ENCODE measurements at regions not wholly inside any gene's neighbourhood (a gene's known extent, or its start where the extent isn't known, plus 50 kb on each side); places are given as distances from the start of the nearest gene placed in this dataset.

DNA sequence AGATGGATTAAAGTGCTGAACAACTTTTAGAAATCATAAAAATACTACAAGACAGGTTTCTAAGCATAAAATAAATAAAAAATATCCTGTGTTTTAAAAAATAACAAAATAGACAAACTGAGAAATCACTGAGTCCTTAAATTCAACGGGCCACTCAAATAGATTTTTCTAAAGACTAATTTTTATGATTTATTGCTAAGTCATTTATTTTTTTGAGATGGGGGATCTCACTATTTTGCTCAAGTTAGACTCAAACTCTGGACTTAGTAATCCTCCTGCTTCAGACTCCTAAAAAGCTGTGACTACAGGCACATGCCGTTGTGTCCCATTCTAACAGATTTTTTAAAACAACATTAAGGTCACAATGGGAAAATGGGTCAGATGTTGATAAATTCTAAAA is 121.0 kb upstream of the THSD7A start:
- TF ChIP-seq, protein P1, sequence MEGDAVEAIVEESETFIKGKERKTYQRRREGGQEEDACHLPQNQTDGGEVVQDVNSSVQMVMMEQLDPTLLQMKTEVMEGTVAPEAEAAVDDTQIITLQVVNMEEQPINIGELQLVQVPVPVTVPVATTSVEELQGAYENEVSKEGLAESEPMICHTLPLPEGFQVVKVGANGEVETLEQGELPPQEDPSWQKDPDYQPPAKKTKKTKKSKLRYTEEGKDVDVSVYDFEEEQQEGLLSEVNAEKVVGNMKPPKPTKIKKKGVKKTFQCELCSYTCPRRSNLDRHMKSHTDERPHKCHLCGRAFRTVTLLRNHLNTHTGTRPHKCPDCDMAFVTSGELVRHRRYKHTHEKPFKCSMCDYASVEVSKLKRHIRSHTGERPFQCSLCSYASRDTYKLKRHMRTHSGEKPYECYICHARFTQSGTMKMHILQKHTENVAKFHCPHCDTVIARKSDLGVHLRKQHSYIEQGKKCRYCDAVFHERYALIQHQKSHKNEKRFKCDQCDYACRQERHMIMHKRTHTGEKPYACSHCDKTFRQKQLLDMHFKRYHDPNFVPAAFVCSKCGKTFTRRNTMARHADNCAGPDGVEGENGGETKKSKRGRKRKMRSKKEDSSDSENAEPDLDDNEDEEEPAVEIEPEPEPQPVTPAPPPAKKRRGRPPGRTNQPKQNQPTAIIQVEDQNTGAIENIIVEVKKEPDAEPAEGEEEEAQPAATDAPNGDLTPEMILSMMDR (conservative IDR thresholded peaks at IDR 0.05; ENCODE audit: control insufficient read depth, insufficient read depth, low read depth, low read length), result no peak
- H3K4me3 ChIP-seq (ENCODE audit: control insufficient read depth, low read depth, low read length), result no peak overlapping the region
- DNase-seq (ENCODE audit: low read depth), result no peak

DNA sequence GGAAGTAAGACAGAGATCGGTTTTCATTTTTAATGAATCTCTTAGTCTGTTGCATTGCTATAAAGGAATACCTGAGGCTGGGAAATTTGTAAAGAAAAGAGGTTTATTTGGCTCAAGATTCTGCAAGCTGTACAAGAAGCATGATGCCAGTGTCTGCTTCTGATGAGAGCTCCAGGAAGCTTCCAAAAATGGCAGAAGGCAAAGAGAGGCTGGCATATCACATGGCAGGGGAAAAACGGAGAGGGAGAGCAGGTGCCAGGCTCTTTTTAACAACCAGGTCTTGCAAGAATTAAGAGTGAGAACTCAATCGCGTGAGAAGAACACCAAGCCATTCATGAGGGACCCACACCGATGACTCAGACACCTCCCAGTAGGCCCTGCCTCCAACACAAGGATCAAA is 125.0 kb upstream of the THSD7A start:
- no peak overlapping the region for H3K4me3 ChIP-seq (ENCODE audit: control insufficient read depth, low read depth, low read length)
- TF ChIP-seq, protein P1 (conservative IDR thresholded peaks at IDR 0.05; ENCODE audit: control insufficient read depth, insufficient read depth, low read depth, low read length), result no peak
- no peak for DNase-seq (ENCODE audit: low read depth)

DNA sequence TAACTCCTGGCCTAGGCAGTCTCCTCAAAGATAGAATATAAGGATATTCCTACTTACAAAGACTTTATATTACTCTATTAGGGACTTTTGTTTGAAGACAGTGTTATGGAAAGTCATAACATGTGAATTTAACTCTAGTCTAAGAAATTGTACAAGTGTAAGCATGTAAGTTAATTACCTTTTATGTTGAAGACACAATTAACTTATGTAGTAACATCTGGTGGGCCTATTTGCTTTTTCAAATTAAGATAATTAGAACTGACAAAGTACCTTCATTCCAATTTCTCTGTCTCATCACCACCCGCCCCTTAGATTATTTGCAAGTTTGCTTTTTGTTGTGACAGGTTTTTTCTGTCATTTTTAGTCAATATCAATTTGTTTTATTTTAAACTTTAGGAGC is 126.0 kb upstream of the THSD7A start:
- no peak overlapping the region for H3K4me3 ChIP-seq (ENCODE audit: control insufficient read depth, low read depth, low read length)
- TF ChIP-seq, protein P1 (conservative IDR thresholded peaks at IDR 0.05; ENCODE audit: control insufficient read depth, insufficient read depth, low read depth, low read length), result no peak
- no peak for DNase-seq (ENCODE audit: low read depth)

DNA sequence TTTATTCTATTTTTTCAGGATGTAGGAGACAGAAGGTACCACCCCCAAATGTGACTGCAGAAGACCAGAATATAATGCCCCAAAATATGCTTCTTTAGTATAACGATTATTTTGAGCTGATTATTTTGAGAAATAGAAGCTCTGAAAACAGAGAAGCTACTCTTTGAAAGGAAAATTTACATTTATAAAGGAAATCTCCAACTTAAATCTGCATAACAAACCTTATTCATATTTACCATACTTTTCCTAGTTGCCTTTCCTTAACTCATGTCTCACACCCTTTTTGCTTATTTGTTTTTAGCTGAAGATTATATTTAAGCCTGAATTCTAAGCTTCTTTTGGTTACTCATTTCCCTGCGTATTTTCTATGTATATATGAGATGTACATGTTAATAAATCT is 127.1 kb upstream of the THSD7A start:
- H3K4me3 ChIP-seq (ENCODE audit: control insufficient read depth, low read depth, low read length), result no peak overlapping the region
- DNase-seq (ENCODE audit: low read depth), result no peak
- TF ChIP-seq, protein P1 (conservative IDR thresholded peaks at IDR 0.05; ENCODE audit: control insufficient read depth, insufficient read depth, low read depth, low read length), result no peak

DNA sequence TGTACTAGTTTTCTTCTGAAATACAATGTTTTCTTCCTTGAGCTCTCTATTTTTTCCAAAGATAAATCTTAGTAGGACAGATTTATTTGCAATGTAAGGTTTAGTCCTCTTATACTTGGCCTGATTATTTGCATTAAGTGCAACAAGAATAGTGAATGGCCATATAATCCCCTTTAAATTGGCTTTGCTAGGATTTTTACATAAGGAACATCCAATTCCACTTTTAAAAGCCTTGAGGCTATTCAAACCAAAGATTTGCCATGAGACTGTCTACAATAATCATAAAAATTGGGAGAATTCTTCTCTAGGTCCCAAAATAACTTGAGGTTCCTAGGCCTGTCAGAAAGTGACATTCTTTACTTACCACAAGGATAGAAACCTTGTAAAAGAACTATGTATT is 128.6 kb upstream of the THSD7A start:
- TF ChIP-seq, protein P1 (conservative IDR thresholded peaks at IDR 0.05; ENCODE audit: control insufficient read depth, insufficient read depth, low read depth, low read length), result no peak
- no peak overlapping the region for H3K4me3 ChIP-seq (ENCODE audit: control insufficient read depth, low read depth, low read length)
- no peak for DNase-seq (ENCODE audit: low read depth)

DNA sequence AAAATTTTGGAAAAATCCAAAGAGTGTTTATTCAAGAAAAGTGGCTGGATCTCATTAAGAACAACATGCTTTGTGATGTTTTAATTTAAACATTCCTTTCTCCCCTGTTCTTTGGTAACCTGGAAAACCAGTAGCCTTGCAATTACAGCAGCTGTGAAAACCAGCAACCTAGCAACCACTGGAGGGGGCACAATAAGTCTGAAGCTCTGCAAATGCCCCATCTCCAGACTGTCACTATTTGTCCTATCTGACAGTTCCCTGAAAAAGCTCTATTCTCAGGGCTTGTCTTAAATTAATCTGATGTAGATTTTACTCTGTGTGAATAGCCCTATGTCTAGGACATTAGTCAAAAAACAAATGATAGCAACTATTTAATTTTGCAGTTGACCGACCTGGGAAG is 137.6 kb upstream of the THSD7A start:
- H3K4me3 ChIP-seq (ENCODE audit: control insufficient read depth, low read depth, low read length), result no peak overlapping the region
- no peak for DNase-seq (ENCODE audit: low read depth)
- TF ChIP-seq, protein P1 (conservative IDR thresholded peaks at IDR 0.05; ENCODE audit: control insufficient read depth, insufficient read depth, low read depth, low read length), result no peak

DNA sequence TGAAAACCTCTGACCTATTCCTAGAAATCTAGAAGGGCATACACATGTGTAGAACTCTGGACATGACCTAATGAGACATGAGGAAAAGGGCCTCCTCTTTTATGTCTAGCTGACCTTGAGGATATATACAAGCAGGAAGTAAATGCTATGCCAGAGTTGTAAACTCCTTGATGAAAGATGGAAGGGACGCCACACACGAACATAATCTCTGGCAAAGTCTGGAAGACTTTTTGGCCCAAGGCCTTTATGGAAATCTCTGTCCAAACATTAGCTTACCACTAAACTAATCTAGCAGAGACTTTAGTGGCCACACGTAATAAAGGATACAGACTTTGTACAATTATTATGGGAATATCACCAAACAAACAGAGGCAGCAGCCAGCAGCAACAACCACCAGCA is 138.1 kb upstream of the THSD7A start:
- TF ChIP-seq, protein P1 (conservative IDR thresholded peaks at IDR 0.05; ENCODE audit: control insufficient read depth, insufficient read depth, low read depth, low read length), result no peak
- no peak for DNase-seq (ENCODE audit: low read depth)
- H3K4me3 ChIP-seq (ENCODE audit: control insufficient read depth, low read depth, low read length), result no peak overlapping the region

Measured in fibroblast of mammary gland (primary cell).